Lower lobe of right lung (tissue), 2 donors: ENCODE measurements at regions not wholly inside any gene's neighbourhood (a gene's known extent, or its start where the extent isn't known, plus 50 kb on each side); places are given as distances from the start of the nearest gene placed in this dataset.

Source experiments
- ATAC-seq, 2 donors: fragments of 200-7000 bp; cut with Tn5 transposase; one replicate each; pipeline ENCODE4 v1.9.1; 2020 to 2022; ENCODE audit warnings: mild to moderate bottlenecking in 2 of 2, moderate library complexity in 2 of 2
- DNase-seq: peaks from one replicate; pipeline ENCODE4 v3.0.0-alpha.2; 2020
- H3K27ac ChIP-seq: fragments of 200-600 bp; one replicate; pipeline ENCODE4 v1.8.0; 2022
- H3K27me3 ChIP-seq: fragments of 200-600 bp; one replicate; pipeline ENCODE4 v1.8.0; 2022; ENCODE audit warnings: low read depth
- H3K36me3 ChIP-seq: fragments of 200-600 bp; one replicate; pipeline ENCODE4 v1.8.0; 2022; ENCODE audit warnings: mild to moderate bottlenecking
- H3K4me1 ChIP-seq: fragments of 200-600 bp; one replicate; pipeline ENCODE4 v1.8.0; 2022
- H3K4me3 ChIP-seq: fragments of 200-600 bp; one replicate; pipeline ENCODE4 v1.8.0; 2022; ENCODE audit warnings: mild to moderate bottlenecking
- H3K9me3 ChIP-seq: fragments of 200-600 bp; one replicate; pipeline ENCODE4 v1.8.0; 2022
- CTCF ChIP-seq: fragments of 200-600 bp; IDR thresholded peaks from one replicate; pipeline ENCODE4 v1.8.0; 2022; ENCODE audit warnings: antibody characterized with exemption, mild to moderate bottlenecking
- intact Hi-C: fragments of 100-400 bp; cut with DNase I; formaldehyde crosslinking; loops from one replicate; pipeline ENCODE4 v1.11.0; 2022
- donor health status: DM: no; HTN: yes; CAD: no; lungs with severe emphysema.

- TF ChIP-seq CTCF = no peak
- H3K27ac ChIP-seq = no peak overlapping the region
- ATAC-seq (no peak), DNase-seq (no peak)
- H3K4me3 ChIP-seq = no peak overlapping the region
- no peaks in the 10 kb centered on the region for H3K4me1 ChIP-seq
- H3K36me3 ChIP-seq = no peaks in the 10 kb centered on the region
- no peaks in the 10 kb centered on the region for H3K9me3 ChIP-seq
- H3K27me3 ChIP-seq = peaks cover 4% of the 10 kb centered on the region
- intact Hi-C loops = no loop called here
Observed at GRCh38 chr16:9259914-9260608, 168.6 kb downstream of the HAPSTR1 start.

GRCh38 chr16:9260666-9261065 is 169.2 kb downstream of the HAPSTR1 start:
- H3K4me1 ChIP-seq = no peaks in the 10 kb centered on the region
- intact Hi-C loops = no loop called here

GRCh38 chr16:9261376-9261775 is 169.9 kb downstream of the HAPSTR1 start:
- no peak for DNase-seq
- intact Hi-C loops = no loop called here
- peaks cover 3% of the 10 kb centered on the region for H3K27me3 ChIP-seq
- ATAC-seq = no peak
- TF ChIP-seq CTCF = no peak
- H3K4me3 ChIP-seq = no peak overlapping the region
- no peaks in the 10 kb centered on the region for H3K4me1 ChIP-seq
- no peaks in the 10 kb centered on the region for H3K36me3 ChIP-seq
- no peak overlapping the region for H3K27ac ChIP-seq
- no peaks in the 10 kb centered on the region for H3K9me3 ChIP-seq

More at GRCh38 chr16:9260666-9261065, 169.2 kb downstream of the HAPSTR1 start:
- ATAC-seq (no peak), DNase-seq (no peak)
- Histone ChIP-seq H3K9me3 (no peaks in the 10 kb centered on the region), H3K27ac (no peak overlapping the region), H3K36me3 (no peaks in the 10 kb centered on the region), H3K4me3 (no peak overlapping the region), H3K27me3 (peaks cover 4% of the 10 kb centered on the region)
- TF ChIP-seq CTCF = no peak

GRCh38 chr16:9262941-9263715 is 171.7 kb downstream of the HAPSTR1 start:
- DNase-seq = no peak
- no peaks in the 10 kb centered on the region for H3K27me3 ChIP-seq
- H3K36me3 ChIP-seq = no peaks in the 10 kb centered on the region
- H3K9me3 ChIP-seq = no peaks in the 10 kb centered on the region
- no peaks in the 10 kb centered on the region for H3K4me1 ChIP-seq
- H3K27ac ChIP-seq = no peak overlapping the region
- TF ChIP-seq CTCF = no peak
- ATAC-seq = no peak
- H3K4me3 ChIP-seq = no peak overlapping the region
- intact Hi-C loops = no loop called here

GRCh38 chr16:9264067-9264466 is 172.6 kb downstream of the HAPSTR1 start:
- Histone ChIP-seq H3K36me3 (no peaks in the 10 kb centered on the region), H3K9me3 (no peaks in the 10 kb centered on the region)
- intact Hi-C loops = no loop called here

More at GRCh38 chr16:9264067-9264466, 172.6 kb downstream of the HAPSTR1 start:
- Histone ChIP-seq H3K4me1 (no peaks in the 10 kb centered on the region), H3K27ac (no peak overlapping the region), H3K4me3 (no peak overlapping the region), H3K27me3 (no peaks in the 10 kb centered on the region)
- ATAC-seq (no peak), DNase-seq (no peak)
- no peak for TF ChIP-seq CTCF
